ENCODE measurements at regions not wholly inside any gene's neighbourhood (a gene's known extent, or its start where the extent isn't known, plus 50 kb on each side); places are given as distances from the start of the nearest gene placed in this dataset.

DNA sequence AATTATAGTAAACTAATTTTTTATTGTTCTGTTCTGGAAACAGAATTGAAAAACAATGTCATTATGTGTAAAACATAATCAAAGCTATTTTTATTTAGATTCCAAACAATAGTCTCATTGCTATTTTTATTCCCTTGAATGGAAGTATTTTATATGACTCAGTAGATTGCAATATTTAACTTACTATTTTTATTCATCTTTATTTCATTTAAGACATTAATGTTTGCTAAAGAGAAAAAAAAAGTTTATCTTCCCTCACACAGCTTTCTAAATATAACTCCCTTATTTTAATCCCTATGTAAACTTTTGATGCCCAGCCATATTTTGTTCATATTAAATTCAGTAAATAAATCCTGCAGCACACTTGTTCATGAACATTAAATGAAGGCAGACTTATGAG lies 622.4 kb downstream of the SLC6A15 start:
- no peak overlapping the region for H3K4me3 ChIP-seq (ENCODE audit: low read length in 2 of 2)
- H3K9ac ChIP-seq (ENCODE audit: low read length in 2 of 2), result no peak overlapping the region
- H3K36me3 ChIP-seq (ENCODE audit: control insufficient read depth in 2 of 2, insufficient read depth in 2 of 2, low read length in 2 of 2), result no peaks in the 10 kb centered on the region
- H3K4me1 ChIP-seq (ENCODE audit: control insufficient read depth, insufficient read depth, low read length), result no peaks in the 10 kb centered on the region
- no peaks in the 10 kb centered on the region for H3K27me3 ChIP-seq (ENCODE audit: control insufficient read depth in 1 of 2, insufficient read depth in 2 of 2, low read length in 2 of 2)
- H3K27ac ChIP-seq (ENCODE audit: low read length), result no peak overlapping the region
- no peaks in the 10 kb centered on the region for H3K9me3 ChIP-seq (ENCODE audit: control insufficient read depth in 2 of 2, low read length in 2 of 2)

DNA sequence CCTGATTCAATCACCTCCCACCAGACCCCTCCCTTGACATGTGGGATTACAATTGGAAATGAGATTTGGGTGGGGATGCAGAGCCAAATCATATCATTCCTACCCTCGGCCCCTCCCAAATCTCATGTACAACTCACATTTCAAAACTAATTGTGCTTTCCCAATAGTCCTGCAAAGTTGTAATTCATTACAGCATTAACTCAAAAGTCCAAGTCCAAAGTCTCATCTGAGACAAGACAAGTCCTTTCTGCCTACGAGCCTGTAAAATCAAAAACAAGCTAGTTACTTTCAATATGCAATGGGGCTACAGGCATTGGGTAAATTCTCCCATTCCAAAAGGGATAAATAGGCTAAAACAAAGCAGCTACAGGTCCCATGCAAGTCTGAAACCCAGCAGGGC lies 634.6 kb downstream of the SLC6A15 start:
- Histone ChIP-seq H3K36me3 (ENCODE audit: control insufficient read depth in 2 of 2, insufficient read depth in 2 of 2, low read length in 2 of 2) (no peaks in the 10 kb centered on the region), H3K9me3 (ENCODE audit: control insufficient read depth in 2 of 2, low read length in 2 of 2) (no peaks in the 10 kb centered on the region), H3K27ac (ENCODE audit: low read length) (no peak overlapping the region), H3K4me3 (ENCODE audit: low read length in 2 of 2) (no peak overlapping the region), H3K9ac (ENCODE audit: low read length in 2 of 2) (no peak overlapping the region), H3K27me3 (ENCODE audit: control insufficient read depth in 1 of 2, insufficient read depth in 2 of 2, low read length in 2 of 2) (no peaks in the 10 kb centered on the region), H3K4me1 (ENCODE audit: control insufficient read depth, insufficient read depth, low read length) (peaks cover 2% of the 10 kb centered on the region)

DNA sequence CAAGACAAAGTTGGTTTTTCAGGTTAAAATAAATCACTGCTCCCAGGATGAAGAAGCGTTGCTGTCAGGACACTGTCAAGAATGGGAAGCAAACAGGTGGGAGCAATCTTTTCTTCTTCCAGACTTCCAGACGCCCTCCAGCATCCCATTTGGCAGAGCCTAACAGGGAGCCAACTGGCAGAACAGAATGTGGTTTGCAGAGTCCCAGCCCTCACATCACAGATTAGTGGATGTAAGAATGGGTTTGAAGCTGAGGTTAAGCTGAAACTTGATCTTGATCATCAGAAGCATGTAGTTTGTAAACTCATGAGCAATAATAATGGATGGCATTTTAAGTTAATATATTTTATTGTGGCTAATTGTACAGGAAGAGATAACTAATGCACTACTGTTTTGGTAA lies 636.4 kb downstream of the SLC6A15 start:
- Histone ChIP-seq H3K4me1 (ENCODE audit: control insufficient read depth, insufficient read depth, low read length) (peaks cover 2% of the 10 kb centered on the region), H3K27me3 (ENCODE audit: control insufficient read depth in 1 of 2, insufficient read depth in 2 of 2, low read length in 2 of 2) (no peaks in the 10 kb centered on the region), H3K36me3 (ENCODE audit: control insufficient read depth in 2 of 2, insufficient read depth in 2 of 2, low read length in 2 of 2) (no peaks in the 10 kb centered on the region), H3K9ac (ENCODE audit: low read length in 2 of 2) (no peak overlapping the region), H3K27ac (ENCODE audit: low read length) (no peak overlapping the region), H3K4me3 (ENCODE audit: low read length in 2 of 2) (no peak overlapping the region), H3K9me3 (ENCODE audit: control insufficient read depth in 2 of 2, low read length in 2 of 2) (no peaks in the 10 kb centered on the region)

DNA sequence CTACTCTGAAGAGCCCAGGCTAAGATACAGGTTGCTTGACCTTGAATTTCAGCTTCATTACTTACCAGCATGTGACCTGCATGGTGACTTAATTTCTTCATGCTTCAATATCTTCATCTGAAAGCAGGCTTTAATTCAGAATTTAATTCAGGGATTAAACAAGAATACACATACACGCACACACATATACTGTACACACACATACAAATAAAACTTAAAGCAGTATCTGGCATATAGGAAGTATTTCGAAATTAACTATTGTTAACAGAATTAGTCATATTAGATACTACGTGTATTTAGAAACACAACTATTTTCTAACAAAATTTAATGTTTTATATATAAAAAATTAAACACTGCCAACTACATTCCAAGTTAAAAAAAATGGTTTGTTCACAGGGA lies 640.3 kb downstream of the SLC6A15 start:
- Histone ChIP-seq H3K27me3 (ENCODE audit: control insufficient read depth in 1 of 2, insufficient read depth in 2 of 2, low read length in 2 of 2) (no peaks in the 10 kb centered on the region), H3K36me3 (ENCODE audit: control insufficient read depth in 2 of 2, insufficient read depth in 2 of 2, low read length in 2 of 2) (no peaks in the 10 kb centered on the region), H3K27ac (ENCODE audit: low read length) (no peak overlapping the region), H3K9ac (ENCODE audit: low read length in 2 of 2) (no peak overlapping the region), H3K9me3 (ENCODE audit: control insufficient read depth in 2 of 2, low read length in 2 of 2) (no peaks in the 10 kb centered on the region), H3K4me1 (ENCODE audit: control insufficient read depth, insufficient read depth, low read length) (peaks cover 2% of the 10 kb centered on the region), H3K4me3 (ENCODE audit: low read length in 2 of 2) (no peak overlapping the region)

DNA sequence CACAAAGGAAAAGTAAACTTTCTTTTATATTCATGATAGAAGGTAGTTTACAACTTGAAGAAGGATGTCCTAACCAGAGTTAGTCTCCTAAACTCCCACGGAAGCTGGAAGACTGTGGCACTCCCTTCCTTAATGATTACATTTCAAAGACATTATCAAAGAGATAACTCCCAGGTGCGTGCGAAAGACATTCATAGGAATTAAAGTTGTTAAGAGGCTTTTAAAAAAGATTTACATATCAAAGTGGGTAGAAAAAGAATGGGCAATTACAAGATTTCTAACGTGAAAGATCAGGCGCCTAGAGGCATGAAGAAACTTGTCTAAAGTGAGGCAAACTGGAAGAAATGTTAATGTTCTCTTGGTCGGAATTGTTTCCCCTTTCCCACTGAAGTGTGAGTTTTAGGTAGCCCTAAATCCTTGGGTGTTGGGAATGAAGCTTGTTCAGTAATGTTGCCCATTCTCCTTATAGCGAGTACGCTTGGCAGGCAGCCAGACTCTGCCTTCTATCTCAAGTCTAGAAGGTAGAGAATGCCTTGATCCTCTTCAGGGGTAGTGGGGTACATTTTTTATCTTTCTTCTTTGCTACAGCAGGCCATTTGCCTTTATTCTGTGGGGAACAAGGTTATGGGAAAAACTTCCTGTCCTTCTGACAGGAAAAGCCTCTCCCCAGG lies 642.0 kb downstream of the SLC6A15 start:
- H3K36me3 ChIP-seq (ENCODE audit: control insufficient read depth in 2 of 2, insufficient read depth in 2 of 2, low read length in 2 of 2), result no peaks in the 10 kb centered on the region
- no peak overlapping the region for H3K9ac ChIP-seq (ENCODE audit: low read length in 2 of 2)
- no peak overlapping the region for H3K4me3 ChIP-seq (ENCODE audit: low read length in 2 of 2)
- no peaks in the 10 kb centered on the region for H3K4me1 ChIP-seq (ENCODE audit: control insufficient read depth, insufficient read depth, low read length)
- H3K9me3 ChIP-seq (ENCODE audit: control insufficient read depth in 2 of 2, low read length in 2 of 2), result no peaks in the 10 kb centered on the region
- H3K27me3 ChIP-seq (ENCODE audit: control insufficient read depth in 1 of 2, insufficient read depth in 2 of 2, low read length in 2 of 2), result no peaks in the 10 kb centered on the region
- H3K27ac ChIP-seq (ENCODE audit: low read length), result no peak overlapping the region

DNA sequence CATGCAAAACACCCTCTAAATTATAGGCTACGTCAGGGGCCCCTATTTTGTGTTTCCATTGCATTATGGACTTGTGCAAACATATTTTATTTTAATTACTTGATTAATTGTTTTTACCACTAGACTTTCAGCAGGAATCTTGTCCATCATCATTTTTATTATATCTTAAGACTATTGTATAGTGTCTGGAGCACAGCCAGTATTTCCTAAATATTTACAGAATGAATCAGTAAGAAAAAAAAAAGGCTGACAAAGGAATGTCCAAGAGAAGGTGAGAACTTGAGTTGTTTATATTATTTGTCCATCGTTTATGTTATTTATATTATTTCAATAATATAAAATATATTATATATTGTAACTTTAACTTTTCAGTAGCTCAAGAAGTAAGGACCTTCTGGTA lies 664.7 kb downstream of the SLC6A15 start:
- Histone ChIP-seq H3K27me3 (ENCODE audit: control insufficient read depth in 1 of 2, insufficient read depth in 2 of 2, low read length in 2 of 2) (no peaks in the 10 kb centered on the region), H3K9ac (ENCODE audit: low read length in 2 of 2) (no peak overlapping the region), H3K36me3 (ENCODE audit: control insufficient read depth in 2 of 2, insufficient read depth in 2 of 2, low read length in 2 of 2) (no peaks in the 10 kb centered on the region), H3K4me1 (ENCODE audit: control insufficient read depth, insufficient read depth, low read length) (no peaks in the 10 kb centered on the region), H3K27ac (ENCODE audit: low read length) (no peak overlapping the region), H3K9me3 (ENCODE audit: control insufficient read depth in 2 of 2, low read length in 2 of 2) (no peaks in the 10 kb centered on the region), H3K4me3 (ENCODE audit: low read length in 2 of 2) (no peak overlapping the region)

DNA sequence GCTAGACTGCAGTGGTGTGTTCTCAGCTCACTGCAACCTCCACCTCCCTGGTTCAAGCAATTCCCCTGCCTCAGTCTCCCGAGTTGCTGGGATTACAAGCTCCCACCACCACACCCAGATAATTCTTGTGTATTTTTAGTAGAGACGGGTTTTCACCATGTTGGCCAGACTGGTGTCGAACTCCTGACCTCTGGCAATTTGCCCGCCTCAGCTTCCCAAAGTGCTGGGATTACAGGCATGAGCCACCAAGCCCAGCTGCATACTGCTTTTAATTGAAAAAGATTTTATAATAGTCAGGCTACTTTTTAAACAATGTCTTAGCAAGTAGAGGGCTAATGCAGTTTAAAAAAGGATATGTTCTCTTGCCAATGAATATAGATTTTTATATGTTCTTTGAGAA lies 668.9 kb downstream of the SLC6A15 start:
- H3K27me3 ChIP-seq (ENCODE audit: control insufficient read depth in 1 of 2, insufficient read depth in 2 of 2, low read length in 2 of 2), result no peaks in the 10 kb centered on the region
- no peaks in the 10 kb centered on the region for H3K9me3 ChIP-seq (ENCODE audit: control insufficient read depth in 2 of 2, low read length in 2 of 2)
- no peaks in the 10 kb centered on the region for H3K36me3 ChIP-seq (ENCODE audit: control insufficient read depth in 2 of 2, insufficient read depth in 2 of 2, low read length in 2 of 2)
- H3K27ac ChIP-seq (ENCODE audit: low read length), result no peak overlapping the region
- no peak overlapping the region for H3K9ac ChIP-seq (ENCODE audit: low read length in 2 of 2)
- H3K4me3 ChIP-seq (ENCODE audit: low read length in 2 of 2), result no peak overlapping the region
- H3K4me1 ChIP-seq (ENCODE audit: control insufficient read depth, insufficient read depth, low read length), result no peaks in the 10 kb centered on the region

DNA sequence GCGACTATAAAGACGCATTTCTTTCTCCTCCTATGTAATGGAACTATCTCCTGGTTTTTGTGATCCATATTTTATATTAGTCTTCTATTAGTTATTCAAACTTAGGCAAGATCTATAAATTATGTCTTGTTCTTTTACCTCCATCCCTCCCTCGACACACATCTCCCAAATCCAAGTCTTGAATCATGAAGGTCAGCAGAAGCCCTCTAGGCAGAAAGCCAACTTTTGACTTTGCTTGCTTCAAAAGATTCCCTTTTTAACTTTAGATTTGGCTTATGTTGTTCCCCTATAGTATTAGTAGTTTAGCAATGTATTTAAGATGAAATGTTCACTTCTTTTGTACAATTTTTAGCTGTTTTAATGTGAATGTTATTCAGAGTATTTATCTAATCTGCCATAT lies 689.8 kb downstream of the SLC6A15 start:
- H3K4me1 ChIP-seq (ENCODE audit: control insufficient read depth, insufficient read depth, low read length), result no peaks in the 10 kb centered on the region
- H3K9me3 ChIP-seq (ENCODE audit: control insufficient read depth in 2 of 2, low read length in 2 of 2), result no peaks in the 10 kb centered on the region
- H3K27ac ChIP-seq (ENCODE audit: low read length), result no peak overlapping the region
- H3K9ac ChIP-seq (ENCODE audit: low read length in 2 of 2), result no peak overlapping the region
- H3K27me3 ChIP-seq (ENCODE audit: control insufficient read depth in 1 of 2, insufficient read depth in 2 of 2, low read length in 2 of 2), result no peaks in the 10 kb centered on the region
- no peak overlapping the region for H3K4me3 ChIP-seq (ENCODE audit: low read length in 2 of 2)
- H3K36me3 ChIP-seq (ENCODE audit: control insufficient read depth in 2 of 2, insufficient read depth in 2 of 2, low read length in 2 of 2), result no peaks in the 10 kb centered on the region

DNA sequence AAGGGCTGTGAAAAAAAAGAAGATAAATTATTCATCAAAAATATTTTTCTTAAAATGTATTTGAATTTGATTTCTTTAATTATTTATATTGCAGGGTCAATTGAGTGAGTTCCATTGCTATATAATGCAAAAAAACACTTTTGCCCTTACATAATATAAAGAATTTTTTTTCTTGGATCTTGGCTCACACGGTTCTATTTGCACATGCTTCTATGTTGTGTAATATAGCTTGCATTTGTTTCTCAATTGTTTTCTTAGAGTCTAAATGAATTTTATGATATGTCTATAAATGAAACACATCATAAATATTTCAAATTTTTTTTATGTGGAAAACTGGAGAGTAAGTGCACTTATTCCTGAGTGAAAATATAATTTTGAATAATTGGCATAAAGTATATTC lies 694.2 kb downstream of the SLC6A15 start:
- Histone ChIP-seq H3K27ac (ENCODE audit: low read length) (no peak overlapping the region), H3K9me3 (ENCODE audit: control insufficient read depth in 2 of 2, low read length in 2 of 2) (peaks cover 0 to 2% of the 10 kb centered on the region in 2 donors), H3K36me3 (ENCODE audit: control insufficient read depth in 2 of 2, insufficient read depth in 2 of 2, low read length in 2 of 2) (no peaks in the 10 kb centered on the region), H3K27me3 (ENCODE audit: control insufficient read depth in 1 of 2, insufficient read depth in 2 of 2, low read length in 2 of 2) (no peaks in the 10 kb centered on the region), H3K9ac (ENCODE audit: low read length in 2 of 2) (no peak overlapping the region), H3K4me1 (ENCODE audit: control insufficient read depth, insufficient read depth, low read length) (no peaks in the 10 kb centered on the region), H3K4me3 (ENCODE audit: low read length in 2 of 2) (no peak overlapping the region)

DNA sequence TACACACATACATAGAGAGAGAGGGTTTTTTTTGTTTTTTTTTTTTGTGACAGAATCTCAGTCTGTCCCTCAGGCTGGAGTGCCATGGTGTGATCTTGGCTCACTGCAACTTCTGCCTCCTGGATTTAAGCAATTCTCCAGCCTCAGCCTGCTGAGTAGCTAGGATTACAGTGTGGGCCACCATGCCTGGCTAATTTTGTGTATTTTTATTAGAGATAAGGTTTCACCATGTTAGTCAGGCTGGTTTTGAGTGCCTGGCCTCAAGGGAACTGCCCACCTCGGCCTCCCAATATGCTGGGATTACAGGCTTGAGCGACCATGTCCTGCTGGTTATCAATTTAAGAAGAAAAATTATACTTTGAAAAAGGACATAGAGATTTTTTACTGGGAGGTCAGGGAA lies 710.6 kb downstream of the SLC6A15 start:
- Histone ChIP-seq H3K9me3 (ENCODE audit: control insufficient read depth in 2 of 2, low read length in 2 of 2) (no peaks in the 10 kb centered on the region), H3K27me3 (ENCODE audit: control insufficient read depth in 1 of 2, insufficient read depth in 2 of 2, low read length in 2 of 2) (no peaks in the 10 kb centered on the region), H3K4me1 (ENCODE audit: control insufficient read depth, insufficient read depth, low read length) (no peaks in the 10 kb centered on the region), H3K9ac (ENCODE audit: low read length in 2 of 2) (no peak overlapping the region), H3K4me3 (ENCODE audit: low read length in 2 of 2) (no peak overlapping the region), H3K27ac (ENCODE audit: low read length) (no peak overlapping the region), H3K36me3 (ENCODE audit: control insufficient read depth in 2 of 2, insufficient read depth in 2 of 2, low read length in 2 of 2) (no peaks in the 10 kb centered on the region)

DNA sequence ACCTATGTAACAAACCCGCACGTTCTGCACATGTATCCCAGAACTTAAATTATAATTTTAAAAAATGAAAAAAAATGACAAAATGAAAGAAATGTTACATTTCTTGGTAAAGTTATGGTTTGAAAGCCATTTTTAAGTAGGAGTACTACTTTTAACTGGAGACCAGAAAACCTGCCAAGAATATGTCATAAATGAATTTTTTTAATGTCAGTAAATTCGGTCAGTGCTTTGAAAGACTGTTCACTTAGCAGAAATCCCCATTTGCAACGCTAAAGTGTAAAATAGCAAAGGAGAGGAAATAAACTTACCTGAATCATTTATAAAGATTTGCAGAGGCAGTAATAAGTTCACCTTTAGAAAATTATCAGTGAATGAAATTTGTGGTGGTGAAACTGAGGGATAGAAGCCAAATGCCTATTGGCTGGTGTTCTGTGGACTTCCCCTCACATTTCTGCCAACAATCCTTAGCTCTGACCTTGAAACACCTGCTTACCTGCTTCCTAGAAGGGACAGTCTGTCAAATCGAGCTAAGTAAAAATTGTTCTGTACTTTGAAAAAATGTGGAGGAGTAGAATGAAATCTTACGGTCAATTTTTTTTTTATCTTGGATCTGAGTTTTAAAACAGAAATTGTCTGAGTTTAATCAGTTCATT lies 714.2 kb downstream of the SLC6A15 start:
- Histone ChIP-seq H3K36me3 (ENCODE audit: control insufficient read depth in 2 of 2, insufficient read depth in 2 of 2, low read length in 2 of 2) (no peaks in the 10 kb centered on the region), H3K4me3 (ENCODE audit: low read length in 2 of 2) (no peak overlapping the region), H3K9me3 (ENCODE audit: control insufficient read depth in 2 of 2, low read length in 2 of 2) (peaks cover 0 to under 1% of the 10 kb centered on the region in 2 donors), H3K27me3 (ENCODE audit: control insufficient read depth in 1 of 2, insufficient read depth in 2 of 2, low read length in 2 of 2) (no peaks in the 10 kb centered on the region), H3K4me1 (ENCODE audit: control insufficient read depth, insufficient read depth, low read length) (no peaks in the 10 kb centered on the region), H3K9ac (ENCODE audit: low read length in 2 of 2) (no peak overlapping the region), H3K27ac (ENCODE audit: low read length) (no peak overlapping the region)

Measured in stomach smooth muscle (tissue), 2 donors.